NB4 (cell line): ENCODE measurements at regions not wholly inside any gene's neighbourhood (a gene's known extent, or its start where the extent isn't known, plus 50 kb on each side); places are given as distances from the start of the nearest gene placed in this dataset.

ENCODE experiments used
- DNase-seq: peaks from one replicate; pipeline ENCODE4 v3.0.0; 2010; ENCODE audit warnings: low read depth
- H3K4me3 ChIP-seq: one replicate; pipeline ENCODE4 v1.5.1; 2011; ENCODE audit warnings: mild to moderate bottlenecking, low read depth, low read length, moderate library complexity
- CTCF ChIP-seq: IDR thresholded peaks from one replicate; pipeline ENCODE4 v1.5.1; 2012; ENCODE audit warnings: low read depth, low read length
- MYC ChIP-seq: IDR thresholded peaks from 2 replicates; pipeline ENCODE4 v1.6.1; 2011; ENCODE audit warnings: low read depth, low read length
- POLR2A ChIP-seq: IDR thresholded peaks from 2 replicates; pipeline ENCODE4 v1.6.1; 2011; ENCODE audit warnings: mild to moderate bottlenecking; ENCODE audit not compliant: insufficient read length; ENCODE audit errors: extremely low read depth
- TF ChIP-seq, protein P1 (sequence below): IDR thresholded peaks from 2 replicates; pipeline ENCODE4 v1.6.1; 2011; ENCODE audit warnings: low read depth, low read length

DNA sequence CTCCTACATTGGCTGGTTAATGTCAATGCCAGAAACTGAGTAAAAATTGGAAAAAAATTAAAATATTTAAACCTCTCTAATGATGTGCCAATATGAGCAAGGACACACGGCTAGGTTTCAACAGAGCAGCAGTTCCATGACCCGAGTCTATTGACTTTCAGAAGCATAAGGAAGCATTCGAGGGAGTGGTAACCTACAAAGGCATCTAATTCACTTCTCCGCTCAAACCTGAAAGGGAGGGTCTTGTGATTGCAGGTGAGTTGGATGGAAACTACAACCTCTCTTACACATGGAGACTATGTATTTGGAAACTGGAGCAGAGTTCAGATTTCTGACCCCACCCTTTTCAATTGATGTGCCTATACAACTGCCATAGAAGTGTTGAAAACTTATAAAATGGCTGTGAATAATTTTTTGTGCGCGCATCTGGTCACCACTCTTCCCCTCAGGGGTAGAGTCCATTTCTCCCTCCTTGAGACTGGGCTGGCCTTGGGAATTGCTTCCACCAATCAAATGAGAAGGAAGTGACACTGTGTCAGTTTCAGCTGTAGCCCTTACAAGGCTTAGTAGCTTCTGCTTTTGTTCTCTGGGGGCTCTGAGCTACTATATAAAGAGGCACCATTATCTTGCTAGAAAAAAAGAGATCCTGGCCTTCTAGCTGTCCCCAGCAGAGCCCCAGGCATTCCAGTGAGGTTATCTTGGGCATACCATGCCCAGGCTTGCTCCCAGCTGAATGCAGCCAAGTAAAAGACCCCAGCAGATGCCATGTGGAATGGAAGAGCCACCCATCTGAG, 278.0 kb downstream of the EPHA4 start:
- no peak overlapping the region for H3K4me3 ChIP-seq
- peak; percentile 4 for DNase-seq
- TF ChIP-seq MYC = no peak
- TF ChIP-seq POLR2A = no peak
- TF ChIP-seq, protein P1, sequence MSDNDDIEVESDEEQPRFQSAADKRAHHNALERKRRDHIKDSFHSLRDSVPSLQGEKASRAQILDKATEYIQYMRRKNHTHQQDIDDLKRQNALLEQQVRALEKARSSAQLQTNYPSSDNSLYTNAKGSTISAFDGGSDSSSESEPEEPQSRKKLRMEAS = no peak
- TF ChIP-seq CTCF = no peak

DNA sequence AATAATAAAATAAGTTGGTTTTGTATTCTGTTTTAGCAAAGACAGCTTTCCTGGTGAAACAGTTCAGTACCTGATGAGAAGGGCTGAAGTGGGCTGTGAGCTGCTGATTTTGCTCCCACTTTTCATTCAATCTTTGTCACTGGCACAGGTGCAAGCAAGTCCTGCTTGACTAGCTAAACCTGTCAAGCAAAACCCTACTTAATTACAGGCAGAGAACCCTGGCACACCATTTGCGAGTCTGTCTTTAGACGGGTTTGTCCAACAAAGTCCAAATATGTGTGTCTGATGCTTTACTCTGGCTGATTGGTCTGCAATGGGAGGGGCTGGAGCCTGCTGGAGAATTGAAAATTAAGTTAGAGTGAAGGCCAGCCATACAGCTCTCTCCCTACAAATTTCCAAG, 267.2 kb downstream of the EPHA4 start:
- DNase-seq = no peak
- no peak for TF ChIP-seq CTCF
- TF ChIP-seq MYC = no peak
- TF ChIP-seq, protein P1 = no peak
- no peak for TF ChIP-seq POLR2A
- H3K4me3 ChIP-seq = no peak overlapping the region

DNA sequence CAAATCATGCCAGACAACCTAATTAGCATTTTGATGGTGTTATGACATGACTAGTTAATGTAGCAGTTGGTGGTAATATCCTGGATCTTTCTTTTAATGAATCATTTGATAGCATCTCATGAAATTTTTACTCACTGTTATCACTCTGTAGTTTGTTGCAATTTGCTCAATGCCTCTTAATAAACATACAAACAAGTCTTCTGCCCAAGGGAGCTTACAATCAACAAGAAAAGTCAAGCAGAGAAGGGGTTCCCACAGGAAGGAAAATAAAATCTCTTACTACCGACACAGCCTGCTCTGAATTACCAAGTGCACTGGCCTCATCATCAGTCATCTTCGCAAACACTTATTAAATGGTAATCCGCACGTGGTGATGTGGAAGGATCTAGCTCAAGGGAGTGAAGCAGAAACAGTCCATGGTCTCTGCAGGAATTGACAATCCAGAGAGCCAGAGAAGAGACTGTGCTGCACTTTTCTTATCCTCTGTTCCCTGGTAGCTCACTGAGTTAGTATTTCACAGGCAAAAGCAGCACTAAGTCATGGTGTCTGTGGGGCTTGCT, 263.5 kb downstream of the EPHA4 start:
- no peak overlapping the region for H3K4me3 ChIP-seq
- TF ChIP-seq, protein P1 = no peak
- TF ChIP-seq CTCF (no peak), MYC (no peak), POLR2A (no peak)
- no peak for DNase-seq

DNA sequence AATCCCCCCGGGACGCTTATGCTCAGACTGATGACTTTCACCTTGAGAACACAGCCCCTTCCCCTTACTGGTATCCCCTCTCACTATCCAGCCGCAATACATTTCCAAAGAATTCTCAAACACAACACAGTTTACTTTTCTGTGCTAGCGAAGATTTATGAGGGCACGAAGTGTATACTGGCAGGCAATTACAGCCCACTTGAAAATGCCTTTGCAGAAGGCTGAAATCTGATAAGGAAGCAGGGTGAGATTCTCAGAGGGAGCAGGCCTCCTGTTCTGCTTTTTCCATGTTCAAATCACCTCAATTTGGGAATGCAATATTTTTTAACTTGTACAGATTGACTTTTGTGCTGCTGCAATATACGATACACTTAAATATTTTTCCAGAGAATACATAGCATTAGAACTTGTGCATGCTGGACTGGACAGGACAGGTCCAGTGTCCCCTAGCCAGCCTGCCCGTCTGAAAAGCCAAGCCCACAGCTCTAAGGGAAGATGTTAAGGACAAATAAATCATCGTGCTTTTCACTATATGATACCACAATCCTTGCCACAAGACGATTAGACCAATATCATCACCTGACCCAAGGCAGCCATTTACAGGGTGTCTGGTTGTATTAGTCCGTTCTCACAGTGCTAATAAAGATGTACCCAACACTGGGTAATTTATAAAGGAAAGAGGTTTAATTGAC, 262.1 kb downstream of the EPHA4 start:
- TF ChIP-seq, protein P1 = no peak
- TF ChIP-seq CTCF (no peak), POLR2A (no peak), MYC (no peak)
- no peak overlapping the region for H3K4me3 ChIP-seq
- DNase-seq = no peak

GRCh38 chr2:221310730-221311129, 261.4 kb downstream of the EPHA4 start:
- TF ChIP-seq, protein P1 = no peak
- no peak for TF ChIP-seq MYC
- no peak for TF ChIP-seq POLR2A
- no peak for TF ChIP-seq CTCF
- no peak for DNase-seq
- no peak overlapping the region for H3K4me3 ChIP-seq
